K562 (cell line): ENCODE measurements at regions not wholly inside any gene's neighbourhood (a gene's known extent, or its start where the extent isn't known, plus 50 kb on each side); places are given as distances from the start of the nearest gene placed in this dataset.

Source experiments
- ATAC-seq: fragments of 200-7000 bp; cut with Tn5 transposase; 3 replicates; pipeline ENCODE4 v1.9.1; 2020; ENCODE audit warnings: moderate library complexity
- BruUV-seq: library from RNA; stranded (reverse); fragments of 400-500 nt; replicated peaks from 2 replicates; lab custom pipeline; 2021; lab: Mats Ljungman, UMichigan
- CTCF ChIA-PET: fragments of 300-600 bp; formaldehyde crosslinking; extraction: SDS; loops from one replicate; lab custom pipeline; 2021; ENCODE audit warnings: low intra/inter-chr PET ratio; lab: Yijun Ruan, JAX
- POLR2A ChIA-PET: fragments of 300-600, 350-650 bp; sonication (Branson Sonifier 250); formaldehyde crosslinking; extraction: SDS; loops from one replicate; lab custom pipeline; 2021; ENCODE audit warnings: antibody characterized with exemption, inconsistent platforms; lab: Yijun Ruan, JAX
- DNase-seq, 4 experiments: peaks; one replicate each; pipeline versions ENCODE4 v3.0.0 to v3.0.0-alpha.2; 2011 to 2018; ENCODE audit warnings: low spot score in 3 of 4, mixed read lengths in 3 of 4; ENCODE audit errors: extremely low read depth in 1 of 4
- FAIRE-seq: peaks from 2 replicates; lab custom pipeline; 2011; peaks lifted over from hg19 to GRCh38; lab: Jason Lieb, UNC
- H2AFZ ChIP-seq: 2 replicates; pipeline ENCODE4 v1.6.0; 2011; ENCODE audit warnings: low read depth, low read length, control low read depth, inconsistent platforms
- H3K27ac ChIP-seq: fragments of 200-600 bp; 3 replicates; pipeline ENCODE4 v1.8.0; 2011; ENCODE audit warnings: low read depth, mild to moderate bottlenecking, control low read depth, inconsistent platforms, low read length, moderate library complexity, mixed read lengths; ENCODE audit errors: extremely low read depth
- H3K27me3 ChIP-seq, 2 experiments: fragments of 300-600 bp in 1 of 2; 2 replicates in 1 of 2; 3 replicates in 1 of 2; pipeline versions ENCODE4 v1.6.0 to v1.8.0; 2011; ENCODE audit warnings: inconsistent platforms in 2 of 2, low read length in 2 of 2, mild to moderate bottlenecking in 1 of 2, mixed read lengths in 1 of 2, moderate library complexity in 1 of 2; ENCODE audit not compliant: control insufficient read depth in 2 of 2, insufficient read depth in 2 of 2
- H3K36me3 ChIP-seq: fragments of 300-600 bp; 3 replicates; pipeline ENCODE4 v1.8.0; 2011; ENCODE audit warnings: mild to moderate bottlenecking, low read length, inconsistent platforms; ENCODE audit not compliant: control insufficient read depth, insufficient read depth
- H3K4me1 ChIP-seq, 2 experiments: fragments of 200-600 bp in 1 of 2; replicated peaks in 1 of 2; 2 replicates in 1 of 2; 3 replicates in 1 of 2; pipeline versions ENCODE4 v1.5.1 to v1.8.0; 2011; ENCODE audit warnings: inconsistent platforms in 2 of 2, low read length in 2 of 2, mild to moderate bottlenecking in 1 of 2, mixed read lengths in 1 of 2, moderate library complexity in 1 of 2; ENCODE audit not compliant: control insufficient read depth in 2 of 2, insufficient read depth in 2 of 2
- H3K4me2 ChIP-seq: 2 replicates; pipeline ENCODE4 v1.6.1; 2011; ENCODE audit warnings: low read length, control low read depth, inconsistent platforms, mixed read lengths; ENCODE audit not compliant: insufficient read depth
- H3K4me3 ChIP-seq: fragments of 200-600 bp; sonication (generic), shearing (Covaris generic); 2 replicates; pipeline ENCODE4 v1.5.1; 2016; ENCODE audit warnings: control low read depth, inconsistent platforms
- H3K79me2 ChIP-seq: fragments of 200-600 bp; 3 replicates; pipeline ENCODE4 v1.8.0; 2011; ENCODE audit warnings: low read length, inconsistent platforms; ENCODE audit not compliant: control insufficient read depth, insufficient read depth
- H3K9ac ChIP-seq, 2 experiments: 2 replicates each; pipeline versions ENCODE4 v1.6.0 to v1.6.1; 2011; ENCODE audit warnings: low read depth in 2 of 2, low read length in 2 of 2, control low read depth in 1 of 2, inconsistent platforms in 1 of 2, mild to moderate bottlenecking in 1 of 2, mixed read lengths in 1 of 2; ENCODE audit not compliant: insufficient read depth in 1 of 2
- H3K9me1 ChIP-seq: one replicate; pipeline ENCODE4 v1.6.0; 2011; ENCODE audit warnings: inconsistent platforms, mild to moderate bottlenecking, low read length, moderate library complexity; ENCODE audit not compliant: control insufficient read depth, insufficient read depth
- H3K9me3 ChIP-seq: replicated peaks from 2 replicates; pipeline ENCODE4 v1.5.1; 2011; ENCODE audit warnings: low read depth, low read length, inconsistent platforms; ENCODE audit not compliant: control insufficient read depth, insufficient read depth
- H4K20me1 ChIP-seq: replicated peaks from 2 replicates; pipeline ENCODE4 v1.6.1; 2011; ENCODE audit warnings: low read length, inconsistent platforms, mixed read lengths; ENCODE audit not compliant: control insufficient read depth, insufficient read depth
- DACH1 ChIP-seq: fragments of 450-650 bp; IDR thresholded peaks from 2 replicates; pipeline ENCODE4 v1.6.1; 2018; ENCODE audit not compliant: partially characterized antibody
- EWSR1 ChIP-seq: fragments of 450-650 bp; IDR thresholded peaks from 2 replicates; pipeline ENCODE4 v1.6.1; 2018; ENCODE audit warnings: borderline replicate concordance, mild to moderate bottlenecking, low read depth, moderate library complexity; ENCODE audit not compliant: partially characterized antibody
- ILF3 ChIP-seq: fragments of 450-650 bp; IDR thresholded peaks from 2 replicates; pipeline ENCODE4 v1.6.1; 2018; ENCODE audit warnings: antibody characterized with exemption, mild to moderate bottlenecking, moderate library complexity, borderline replicate concordance
- SOX6 ChIP-seq: fragments of 450-650 bp; IDR thresholded peaks from 2 replicates; pipeline ENCODE4 v1.6.1; 2014; ENCODE audit warnings: mild to moderate bottlenecking
- SRSF3 ChIP-seq: fragments of 200-400 bp; formaldehyde crosslinking; IDR thresholded peaks from 2 replicates; pipeline ENCODE4 v1.6.1; 2016; ENCODE audit warnings: mild to moderate bottlenecking, low read length, moderate library complexity; ENCODE audit not compliant: insufficient read depth
- TSC22D4 ChIP-seq: fragments of 450-650 bp; IDR thresholded peaks from 2 replicates; pipeline ENCODE4 v1.6.1; 2016; ENCODE audit warnings: missing genetic modification characterization, missing biosample characterization, control low read depth
- UBTF ChIP-seq, 2 experiments: IDR thresholded peaks; 2 replicates each; pipeline ENCODE4 v1.6.1; 2012; ENCODE audit warnings: improper control_type of control experiment in 2 of 2, low read depth in 2 of 2, low read length in 2 of 2, borderline replicate concordance in 1 of 2
- ZFP30 ChIP-seq: fragments of 250-450 bp; sonication (Bioruptor Pico); IDR thresholded peaks from 2 replicates; pipeline ENCODE4 v1.8.0; 2022; ENCODE audit warnings: moderate library complexity, mild to moderate bottlenecking, inconsistent platforms, borderline replicate concordance
- WGBS: fragments of 100-300 bp; shearing (Covaris generic); methylation state at CpG from one replicate; pipeline ENCODE4 v1.1.6; 2016; ENCODE audit warnings: low coverage, mixed read lengths; ENCODE audit not compliant: insufficient coverage; ENCODE audit errors: missing lambda C conversion rate; 5-methylcytosine and 5-hydroxymethylcytosine counted together
- in situ Hi-C: fragments of 300-500 bp; cut with MboI; formaldehyde crosslinking; loops from 4 replicates; pipeline ENCODE4 v1.15.0; 2018; ENCODE audit warnings: inconsistent platforms, mixed read lengths
- intact Hi-C: fragments of 100-400 bp; cut with micrococcal nuclease; formaldehyde crosslinking; loops from 2 replicates; pipeline ENCODE4 v1.14.2; 2022

GRCh38 chr10:111705021-111705420 lies 478.5 kb downstream of the GPAM start:
- Histone ChIP-seq H3K79me2 (no peaks in the 10 kb centered on the region), H3K9me3 (no peaks in the 10 kb centered on the region), H3K4me2 (no peak overlapping the region), H3K4me3 (no peak overlapping the region), H3K27ac (no peak overlapping the region), H3K36me3 (no peaks in the 10 kb centered on the region), H3K9me1 (no peaks in the 10 kb centered on the region), H3K4me1 (no peaks in the 10 kb centered on the region), H2AFZ (no peak overlapping the region), H3K27me3 (no peaks in the 10 kb centered on the region), H3K9ac (no peak overlapping the region), H4K20me1 (no peaks in the 10 kb centered on the region)
- in situ Hi-C loops = no loop called here
- 0% methylated on average over 2 of the region's 2 CpGs for WGBS
- CTCF ChIA-PET = no interaction called here
- POLR2A ChIA-PET = no interaction called here
- TF ChIP-seq EWSR1 (no peak), ZFP30 (no peak), TSC22D4 (tag) (no peak), SRSF3 (no peak), DACH1 (no peak), UBTF (IDR thresholded peaks at IDR 0.05; ENCODE audit: borderline replicate concordance in 1 of 2, low read depth in 2 of 2, low read length in 2 of 2) (no peak), SOX6 (no peak), ILF3 (no peak)
- DNase-seq (no peak), ATAC-seq (no peak), FAIRE-seq (no peak)
- intact Hi-C loops = no loop called here
- BruUV-seq = no TSS peak
